Small intestine (tissue), 7 donors: ENCODE measurements at regions not wholly inside any gene's neighbourhood (a gene's known extent, or its start where the extent isn't known, plus 50 kb on each side); places are given as distances from the start of the nearest gene placed in this dataset.

Source experiments
- DNase-seq, 2 donors: peaks; one replicate each; pipeline versions ENCODE4 v3.0.0 to v3.0.0-alpha.2; 2013
- FAIRE-seq: peaks from 2 replicates; lab custom pipeline; 2012; peaks lifted over from hg19 to GRCh38; lab: Jason Lieb, UNC
- H3K27ac ChIP-seq, 3 donors: one replicate each; pipeline ENCODE4 v1.5.1; 2013; ENCODE audit warnings: low read length in 2 of 3, mild to moderate bottlenecking in 2 of 3, control low read depth in 1 of 3, inconsistent platforms in 1 of 3, low read depth in 1 of 3, moderate library complexity in 1 of 3
- H3K27me3 ChIP-seq, 3 donors: one replicate each; pipeline ENCODE4 v1.6.1; 2013; ENCODE audit warnings: low read length in 3 of 3, inconsistent platforms in 1 of 3; ENCODE audit not compliant: control insufficient read depth in 3 of 3, insufficient read depth in 3 of 3
- H3K36me3 ChIP-seq, 3 donors: one replicate each; pipeline ENCODE4 v1.6.1; 2013; ENCODE audit warnings: low read length in 3 of 3, inconsistent platforms in 1 of 3, low read depth in 1 of 3, mild to moderate bottlenecking in 1 of 3, moderate library complexity in 1 of 3; ENCODE audit not compliant: control insufficient read depth in 3 of 3, insufficient read depth in 2 of 3
- H3K4me1 ChIP-seq, 3 donors: one replicate each; pipeline ENCODE4 v1.6.1; 2013; ENCODE audit warnings: low read length in 2 of 3, inconsistent platforms in 1 of 3, low read depth in 1 of 3, mild to moderate bottlenecking in 1 of 3, moderate library complexity in 1 of 3; ENCODE audit not compliant: control insufficient read depth in 3 of 3, insufficient read depth in 2 of 3
- H3K4me3 ChIP-seq, 3 donors: one replicate each; pipeline ENCODE4 v1.5.1; 2013; ENCODE audit warnings: low read length in 3 of 3, control low read depth in 1 of 3, inconsistent platforms in 1 of 3, low read depth in 1 of 3, mild to moderate bottlenecking in 1 of 3, moderate library complexity in 1 of 3
- H3K9me3 ChIP-seq, 2 donors: one replicate each; pipeline ENCODE4 v1.6.1; 2013; ENCODE audit warnings: low read depth in 1 of 2, low read length in 1 of 2; ENCODE audit not compliant: control insufficient read depth in 2 of 2, insufficient read depth in 1 of 2
- WGBS, 3 donors: extraction: QIAGEN DNeasy Blood & Tissue Kit; methylation state at CpG; one replicate each; pipeline ENCODE4 v1.1.7; 2013; 5-methylcytosine and 5-hydroxymethylcytosine counted together
- donor health status: healthy with polysubstance abuse.
- donor health status: control.
- donor health status: control.
- donor health status: Bipolar disorder and iron deficiency.
- donor health status: healthy.

DNA sequence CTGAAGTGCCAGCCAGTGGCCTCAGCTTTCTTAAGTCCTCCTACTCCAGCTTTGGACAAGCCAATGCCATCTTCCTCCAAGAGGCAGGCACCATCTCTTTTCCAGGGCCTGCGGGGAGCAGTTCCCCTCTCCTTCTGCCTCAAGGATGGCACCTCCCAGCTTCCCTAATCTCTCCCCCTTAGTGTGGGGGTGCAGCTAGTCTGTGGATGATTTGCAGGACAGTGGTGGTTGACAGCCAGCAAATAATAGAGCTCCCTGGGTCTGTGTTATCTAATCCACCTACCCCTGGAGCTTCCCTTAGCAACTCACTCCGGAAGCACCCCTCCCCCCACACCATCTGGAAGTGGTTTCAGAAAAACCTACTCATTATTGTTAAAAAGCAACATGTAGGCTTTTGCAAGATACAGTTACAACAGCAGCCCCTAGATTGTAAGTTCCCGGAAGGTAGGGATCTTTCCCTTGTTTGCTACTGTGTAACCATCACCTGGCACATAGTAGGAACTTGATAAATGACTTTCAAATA is 247.1 kb downstream of the BCOR start:
- Histone ChIP-seq H3K9me3 (peaks cover 0 to 2% of the 10 kb centered on the region in 2 donors), H3K36me3 (no peaks in the 10 kb centered on the region), H3K27me3 (no peaks in the 10 kb centered on the region), H3K27ac (peak overlapping the region in 2 of 3 donors; percentile 8 to 22), H3K4me1 (peaks cover 0 to 4% (median 4%) of the 10 kb centered on the region in 3 donors), H3K4me3 (no peak overlapping the region)
- DNase-seq (no peak), FAIRE-seq (no peak)
- WGBS, 3 donors = 62 to 63% (median 63%) methylated on average over 3 of the region's 3 CpGs

DNA sequence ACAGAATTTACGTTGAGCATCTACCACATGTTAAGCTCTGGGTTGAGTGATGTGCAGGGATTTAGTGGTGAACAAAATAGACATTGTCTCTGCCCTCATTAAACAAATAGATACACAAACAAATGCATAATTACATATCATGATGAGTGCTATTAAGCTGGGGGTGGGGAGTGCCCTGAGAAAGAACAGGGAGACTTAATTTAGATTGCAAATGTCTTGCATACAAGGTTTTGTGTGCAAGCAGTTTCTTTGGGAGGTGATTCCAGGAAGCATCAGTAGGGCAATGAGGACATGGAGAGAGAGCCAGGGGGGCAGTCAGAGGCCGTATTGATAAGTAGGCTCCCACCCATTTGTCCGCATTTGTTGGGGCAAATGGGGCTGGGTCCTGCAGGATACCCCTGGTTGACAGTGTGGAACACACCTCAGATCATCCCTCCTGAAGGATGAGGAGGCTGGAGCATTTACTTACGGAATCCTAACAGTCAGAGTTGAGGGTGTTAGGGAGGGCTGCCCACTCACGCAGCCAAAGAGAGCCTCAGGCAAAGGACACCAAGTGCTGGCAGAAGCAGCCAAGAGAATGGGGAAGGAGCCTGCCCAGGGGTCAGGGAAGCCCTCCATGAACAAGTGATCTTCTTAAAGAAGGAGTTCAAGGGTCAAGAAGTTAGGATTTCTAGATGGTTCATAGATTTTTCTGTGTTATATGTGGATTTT is 245.9 kb downstream of the BCOR start:
- H3K4me1 ChIP-seq = peaks cover 0 to 4% (median 4%) of the 10 kb centered on the region in 3 donors
- no peaks in the 10 kb centered on the region for H3K27me3 ChIP-seq
- FAIRE-seq (no peak), DNase-seq (no peak)
- no peaks in the 10 kb centered on the region for H3K36me3 ChIP-seq
- no peak overlapping the region for H3K4me3 ChIP-seq
- 86 to 96% (median 95%) methylated on average over 5 of the region's 5 CpGs for WGBS, 3 donors
- H3K27ac ChIP-seq = no peak overlapping the region
- H3K9me3 ChIP-seq = peaks cover 0 to 2% of the 10 kb centered on the region in 2 donors

DNA sequence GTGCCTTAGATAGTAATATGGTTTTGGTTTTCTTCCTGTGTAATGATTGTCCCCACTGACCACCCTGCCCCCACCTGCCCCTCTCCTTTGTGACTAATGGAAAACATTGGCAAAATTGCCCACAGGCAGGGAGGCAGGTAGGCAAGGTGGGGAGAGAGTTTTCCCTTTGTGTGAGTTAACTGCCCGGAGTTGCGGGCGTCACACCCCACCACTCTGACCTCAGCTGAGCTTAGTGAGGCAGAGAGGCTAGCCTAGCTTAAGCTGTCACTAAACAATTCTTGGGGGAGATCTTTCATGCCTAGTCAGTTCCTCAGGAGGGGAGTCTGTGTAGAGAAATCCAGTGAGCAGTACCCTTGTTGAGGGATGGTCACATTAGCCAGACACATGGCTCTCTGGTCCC is 245.3 kb downstream of the BCOR start:
- DNase-seq = no peak
- Histone ChIP-seq H3K9me3 (peaks cover 0 to 2% of the 10 kb centered on the region in 2 donors), H3K27ac (no peak overlapping the region), H3K36me3 (no peaks in the 10 kb centered on the region), H3K4me1 (peaks cover 0 to 4% (median 4%) of the 10 kb centered on the region in 3 donors), H3K4me3 (no peak overlapping the region), H3K27me3 (no peaks in the 10 kb centered on the region)
- 94 to 100% (median 100%) methylated on average over 3 of the region's 3 CpGs for WGBS, 3 donors
- no peak for FAIRE-seq

GRCh38 chrX:39853417-39854030 is 244.2 kb downstream of the BCOR start:
- H3K4me3 ChIP-seq = no peak overlapping the region
- FAIRE-seq (no peak), DNase-seq (no peak)
- H3K4me1 ChIP-seq = peaks cover 0 to 4% (median 4%) of the 10 kb centered on the region in 3 donors
- H3K27ac ChIP-seq = peak overlapping the region in 1 of 3 donors; percentile 20
- H3K9me3 ChIP-seq = peaks cover 0 to 2% of the 10 kb centered on the region in 2 donors
- no peaks in the 10 kb centered on the region for H3K36me3 ChIP-seq
- H3K27me3 ChIP-seq = no peaks in the 10 kb centered on the region
- WGBS, 3 donors = 53 to 72% (median 65%) methylated on average over 3 of the region's 3 CpGs

GRCh38 chrX:39854772-39855747 is 242.7 kb downstream of the BCOR start:
- peak overlapping the region in 1 of 3 donors; percentile 8 for H3K4me3 ChIP-seq
- H3K36me3 ChIP-seq = no peaks in the 10 kb centered on the region
- H3K4me1 ChIP-seq = peaks cover 0 to 4% (median under 1%) of the 10 kb centered on the region in 3 donors
- H3K27ac ChIP-seq = peak overlapping the region in 1 of 3 donors; percentile 91
- 60 to 84% (median 69%) methylated on average over 17 of the region's 17 CpGs for WGBS, 3 donors
- no peaks in the 10 kb centered on the region for H3K9me3 ChIP-seq
- H3K27me3 ChIP-seq = no peaks in the 10 kb centered on the region
- FAIRE-seq = no peak
- peak in 1 of 2 donors; percentile 42 for DNase-seq

GRCh38 chrX:39855748-39856129 is 242.0 kb downstream of the BCOR start:
- no peaks in the 10 kb centered on the region for H3K27me3 ChIP-seq
- H3K36me3 ChIP-seq = no peaks in the 10 kb centered on the region
- H3K9me3 ChIP-seq = no peaks in the 10 kb centered on the region
- H3K27ac ChIP-seq = peak overlapping the region in 1 of 3 donors; percentile 91
- 36 to 43% (median 39%) methylated on average over 10 of the region's 10 CpGs for WGBS, 3 donors
- H3K4me1 ChIP-seq = peaks cover 0 to 4% (median 0%) of the 10 kb centered on the region in 3 donors
- H3K4me3 ChIP-seq = no peak overlapping the region
- FAIRE-seq (no peak), DNase-seq (peak; percentile 30 to 56)

GRCh38 chrX:39856472-39857121 is 241.2 kb downstream of the BCOR start:
- Histone ChIP-seq H3K27me3 (no peaks in the 10 kb centered on the region), H3K9me3 (no peaks in the 10 kb centered on the region), H3K36me3 (no peaks in the 10 kb centered on the region), H3K4me3 (no peak overlapping the region), H3K27ac (no peak overlapping the region), H3K4me1 (peaks cover 0 to 4% (median 0%) of the 10 kb centered on the region in 3 donors)
- DNase-seq (no peak), FAIRE-seq (no peak)
- WGBS, 3 donors = 80 to 87% (median 82%) methylated on average over 7 of the region's 7 CpGs
